Thyroid gland (tissue), 4 donors: ENCODE measurements at regions not wholly inside any gene's neighbourhood (a gene's known extent, or its start where the extent isn't known, plus 50 kb on each side); places are given as distances from the start of the nearest gene placed in this dataset.

Experiments used
- POLR2A ChIP-seq, 2 donors: fragments of 450-650 bp; IDR thresholded peaks; one replicate each; pipeline ENCODE4 v1.6.1; 2017; ENCODE audit warnings: antibody characterized with exemption in 2 of 2, mild to moderate bottlenecking in 2 of 2, moderate library complexity in 1 of 2
- TF ChIP-seq, protein P1 (sequence below), 6 experiments: fragments of 200-600 bp in 3 of 6; fragments of 450-650 bp in 3 of 6; sonication (generic) in 3 of 6; IDR thresholded peaks; one replicate each; pipeline ENCODE4 v1.5.1; 2016 to 2019; ENCODE audit warnings: antibody characterized with exemption in 6 of 6, mild to moderate bottlenecking in 2 of 6, inconsistent platforms in 1 of 6, moderate library complexity in 1 of 6

DNA sequence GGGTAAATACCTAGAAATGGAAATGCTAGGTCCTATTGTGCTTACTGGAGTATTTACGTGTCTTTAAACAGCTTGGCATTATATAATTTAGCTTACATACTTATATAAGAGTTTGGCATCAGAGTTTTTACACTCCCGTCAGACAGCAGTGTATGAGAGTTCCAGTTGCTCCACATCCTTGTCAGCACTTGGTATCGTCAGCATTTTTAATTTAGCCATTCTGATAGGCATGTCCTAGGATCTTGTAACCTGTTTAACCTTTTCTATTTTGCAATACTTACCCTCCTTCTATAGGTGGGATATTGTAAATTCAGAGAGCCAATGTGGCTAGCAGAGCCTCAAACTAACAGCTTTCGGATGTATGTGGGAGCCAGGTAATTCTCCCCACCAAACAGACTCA lies 228.3 kb upstream of the EEF2KMT start:
- TF ChIP-seq, protein P1, sequence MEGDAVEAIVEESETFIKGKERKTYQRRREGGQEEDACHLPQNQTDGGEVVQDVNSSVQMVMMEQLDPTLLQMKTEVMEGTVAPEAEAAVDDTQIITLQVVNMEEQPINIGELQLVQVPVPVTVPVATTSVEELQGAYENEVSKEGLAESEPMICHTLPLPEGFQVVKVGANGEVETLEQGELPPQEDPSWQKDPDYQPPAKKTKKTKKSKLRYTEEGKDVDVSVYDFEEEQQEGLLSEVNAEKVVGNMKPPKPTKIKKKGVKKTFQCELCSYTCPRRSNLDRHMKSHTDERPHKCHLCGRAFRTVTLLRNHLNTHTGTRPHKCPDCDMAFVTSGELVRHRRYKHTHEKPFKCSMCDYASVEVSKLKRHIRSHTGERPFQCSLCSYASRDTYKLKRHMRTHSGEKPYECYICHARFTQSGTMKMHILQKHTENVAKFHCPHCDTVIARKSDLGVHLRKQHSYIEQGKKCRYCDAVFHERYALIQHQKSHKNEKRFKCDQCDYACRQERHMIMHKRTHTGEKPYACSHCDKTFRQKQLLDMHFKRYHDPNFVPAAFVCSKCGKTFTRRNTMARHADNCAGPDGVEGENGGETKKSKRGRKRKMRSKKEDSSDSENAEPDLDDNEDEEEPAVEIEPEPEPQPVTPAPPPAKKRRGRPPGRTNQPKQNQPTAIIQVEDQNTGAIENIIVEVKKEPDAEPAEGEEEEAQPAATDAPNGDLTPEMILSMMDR (IDR thresholded peaks at IDR 0.05): no peak
- no peak for TF ChIP-seq POLR2A (IDR thresholded peaks at IDR 0.05)
